GM23338 (cell line): ENCODE measurements at regions not wholly inside any gene's neighbourhood (a gene's known extent, or its start where the extent isn't known, plus 50 kb on each side); places are given as distances from the start of the nearest gene placed in this dataset.

Experiments
- ATAC-seq: fragments of 200-7000 bp; cut with Tn5 transposase; 3 replicates; pipeline ENCODE4 v1.9.1; 2020
- DNase-seq: peaks from one replicate; pipeline ENCODE4 v3.0.0-alpha.2; 2015; ENCODE audit warnings: low spot score
- H2AFZ ChIP-seq: fragments of 200-600 bp; sonication (generic); 2 replicates; pipeline ENCODE4 v1.8.0; 2016; ENCODE audit warnings: antibody characterized with exemption, mild to moderate bottlenecking, moderate library complexity
- H3F3A ChIP-seq: fragments of 200-600 bp; sonication (generic); replicated peaks from 2 replicates; pipeline ENCODE4 v1.8.0; 2017; ENCODE audit warnings: antibody characterized with exemption, mixed run types, low read depth
- H3K27ac ChIP-seq: fragments of 200-600 bp; sonication (generic); 2 replicates; pipeline ENCODE4 v1.6.1; 2016; ENCODE audit warnings: low read depth
- H3K27me3 ChIP-seq: fragments of 200-600 bp; sonication (generic); 2 replicates; pipeline ENCODE4 v1.8.0; 2016; ENCODE audit warnings: mild to moderate bottlenecking, mixed run types, moderate library complexity; ENCODE audit not compliant: insufficient read depth
- H3K36me3 ChIP-seq: fragments of 200-600 bp; sonication (generic); 2 replicates; pipeline ENCODE4 v1.8.0; 2016; ENCODE audit warnings: mild to moderate bottlenecking; ENCODE audit not compliant: insufficient read depth
- H3K4me1 ChIP-seq: fragments of 200-600 bp; sonication (generic); 2 replicates; pipeline ENCODE4 v1.8.0; 2016; ENCODE audit warnings: mild to moderate bottlenecking, moderate library complexity; ENCODE audit not compliant: insufficient read depth
- H3K4me2 ChIP-seq: fragments of 200-600 bp; sonication (generic); 2 replicates; pipeline ENCODE4 v1.7.1; 2017; ENCODE audit warnings: mixed run types
- H3K4me3 ChIP-seq: fragments of 200-600 bp; sonication (generic); 2 replicates; pipeline ENCODE4 v1.6.1; 2016; ENCODE audit warnings: mixed run types
- H3K79me2 ChIP-seq: fragments of 200-600 bp; sonication (generic); replicated peaks from 2 replicates; pipeline ENCODE4 v1.8.0; 2017; ENCODE audit warnings: mild to moderate bottlenecking; ENCODE audit not compliant: insufficient read depth
- H3K9me2 ChIP-seq: fragments of 200-600 bp; sonication (generic); 2 replicates; pipeline ENCODE4 v1.8.0; 2017; ENCODE audit not compliant: insufficient read depth
- H4K20me1 ChIP-seq: fragments of 200-600 bp; sonication (generic); replicated peaks from 2 replicates; pipeline ENCODE4 v1.8.0; 2017; ENCODE audit warnings: mild to moderate bottlenecking; ENCODE audit not compliant: insufficient read depth
- H3K27ac Mint-ChIP-seq: 2 replicates; pipeline ENCODE4 v1.8.0; 2020; ENCODE audit warnings: inconsistent platforms, mild to moderate bottlenecking, moderate library complexity, mixed read lengths
- H3K27me3 Mint-ChIP-seq: 3 replicates; pipeline ENCODE4 v1.8.0; 2022; ENCODE audit warnings: low read depth, mild to moderate bottlenecking, moderate library complexity, mixed read lengths, inconsistent platforms; ENCODE audit not compliant: insufficient read depth, poor library complexity
- H3K36me3 Mint-ChIP-seq: 3 replicates; pipeline ENCODE4 v1.8.0; 2021; ENCODE audit warnings: low read depth, mild to moderate bottlenecking, inconsistent platforms, moderate library complexity, mixed read lengths
- H3K4me1 Mint-ChIP-seq: 3 replicates; pipeline ENCODE4 v1.8.0; 2020; ENCODE audit warnings: mild to moderate bottlenecking, inconsistent platforms, mixed read lengths
- H3K4me3 Mint-ChIP-seq: 3 replicates; pipeline ENCODE4 v1.8.0; 2021; ENCODE audit warnings: moderate library complexity, mild to moderate bottlenecking, inconsistent platforms, mixed read lengths
- H3K9me3 Mint-ChIP-seq: 3 replicates; pipeline ENCODE4 v1.8.0; 2020; ENCODE audit warnings: moderate library complexity, mild to moderate bottlenecking, inconsistent platforms, mixed read lengths
- CREB1 ChIP-seq: fragments of 250-450 bp; sonication (Bioruptor Pico); IDR thresholded peaks from 2 replicates; pipeline ENCODE4 v1.5.0; 2020; ENCODE audit warnings: low read depth, mild to moderate bottlenecking, moderate library complexity
- CTCF ChIP-seq, 2 experiments: fragments of 200-600 bp in 1 of 2; sonication (generic) in 1 of 2; conservative IDR thresholded peaks; 2 replicates each; pipeline versions ENCODE4 v1.5.1 to v1.6.1; 2016 to 2017; ENCODE audit warnings: antibody characterized with exemption in 2 of 2, low read depth in 2 of 2, mild to moderate bottlenecking in 2 of 2, moderate library complexity in 1 of 2
- ETS1 ChIP-seq: IDR thresholded peaks from 2 replicates; pipeline ENCODE4 v1.6.1; 2016; ENCODE audit warnings: antibody characterized with exemption
- EZH2phosphoT487 ChIP-seq: fragments of 200-600 bp; sonication (generic); IDR thresholded peaks from one replicate; pipeline ENCODE4 v1.8.1; 2018; ENCODE audit warnings: antibody characterized with exemption; ENCODE audit not compliant: unreplicated experiment
- JUNB ChIP-seq: IDR thresholded peaks from one replicate; pipeline ENCODE4 v1.6.1; 2016; ENCODE audit warnings: antibody characterized with exemption; ENCODE audit not compliant: unreplicated experiment
- NANOG ChIP-seq: IDR thresholded peaks from 2 replicates; pipeline ENCODE4 v1.6.1; 2016; ENCODE audit warnings: antibody characterized with exemption, borderline replicate concordance
- POLR2AphosphoS5 ChIP-seq: IDR thresholded peaks from 2 replicates; pipeline ENCODE4 v1.6.1; 2016; ENCODE audit warnings: antibody characterized with exemption, low read depth
- STAT1 ChIP-seq: IDR thresholded peaks from one replicate; pipeline ENCODE4 v1.6.1; 2016; ENCODE audit warnings: antibody characterized with exemption; ENCODE audit not compliant: unreplicated experiment
- ZNF114 ChIP-seq: fragments of 250-450 bp; sonication (Bioruptor Pico); IDR thresholded peaks from 2 replicates; pipeline ENCODE4 v1.5.0; 2020; ENCODE audit warnings: mild to moderate bottlenecking, moderate library complexity
- ZNF331 ChIP-seq: fragments of 250-450 bp; sonication (Bioruptor Pico); IDR thresholded peaks from 2 replicates; pipeline ENCODE4 v1.5.0; 2020; ENCODE audit warnings: low read depth, mild to moderate bottlenecking, moderate library complexity
- ZNF462 ChIP-seq: fragments of 250-450 bp; sonication (Bioruptor Pico); IDR thresholded peaks from 2 replicates; pipeline ENCODE4 v1.5.0; 2020; ENCODE audit warnings: mild to moderate bottlenecking, moderate library complexity

- TF ChIP-seq EZH2phosphoT487 (no peak), ETS1 (no peak), POLR2AphosphoS5 (no peak), CTCF (conservative IDR thresholded peaks at IDR 0.05; ENCODE audit: low read depth in 2 of 2) (no peak), STAT1 (no peak), CREB1 (CRISPR knock-in tag) (no peak), ZNF331 (CRISPR knock-in tag) (no peak)
Measured at GRCh38 chr3:180770639-180771038, 91.3 kb upstream of the CCDC39 start (continued).

- Histone ChIP-seq H3K36me3 (peaks cover 10% of the 10 kb centered on the region; the same call in 1 of the 2 replicates), H4K20me1 (no peaks in the 10 kb centered on the region), H3K9me2 (no peaks in the 10 kb centered on the region), H3K4me3 (no peak overlapping the region), H3K27me3 (no peaks in the 10 kb centered on the region), H3K4me2 (no peak overlapping the region), H2AFZ (no peak overlapping the region), H3K27ac (no peak overlapping the region), H3F3A (no peaks in the 10 kb centered on the region), H3K4me1 (no peaks in the 10 kb centered on the region), H3K79me2 (no peaks in the 10 kb centered on the region)
- no peaks in the 10 kb centered on the region for H3K4me1 Mint-ChIP-seq
- H3K4me3 Mint-ChIP-seq: no peak overlapping the region
- H3K36me3 Mint-ChIP-seq: peaks cover 43% of the 10 kb centered on the region
- peaks cover 4% of the 10 kb centered on the region for H3K27me3 Mint-ChIP-seq
- peaks cover 79% of the 10 kb centered on the region for H3K9me3 Mint-ChIP-seq
- no peak overlapping the region for H3K27ac Mint-ChIP-seq
- DNase-seq (no peak), ATAC-seq (no peak)
- TF ChIP-seq NANOG (no peak), POLR2AphosphoS5 (no peak), CTCF (conservative IDR thresholded peaks at IDR 0.05; ENCODE audit: low read depth in 2 of 2) (no peak), JUNB (no peak), EZH2phosphoT487 (no peak), ZNF462 (no peak), CREB1 (CRISPR knock-in tag) (no peak), STAT1 (no peak), ZNF114 (CRISPR knock-in tag) (no peak), ZNF331 (CRISPR knock-in tag) (no peak)
Measured at GRCh38 chr3:180776433-180776832, 97.1 kb upstream of the CCDC39 start.
